MG63 (cell line): ENCODE measurements at regions not wholly inside any gene's neighbourhood (a gene's known extent, or its start where the extent isn't known, plus 50 kb on each side); places are given as distances from the start of the nearest gene placed in this dataset.
"Not testable (repeated sequence)": the region's sequence is repeated elsewhere in the genome, so short reads cannot be mapped to it uniquely, and the experiment has no call there.

Experiments used
- DNase-seq: peaks from one replicate; pipeline ENCODE4 v3.0.0-alpha.2; 2020
- H3K27me3 ChIP-seq: fragments of 250-450 bp; sonication (Bioruptor Pico); 2 replicates; pipeline ENCODE4 v1.5.1; 2020; ENCODE audit warnings: mild to moderate bottlenecking, moderate library complexity
- H3K36me3 ChIP-seq: fragments of 250-450 bp; sonication (Bioruptor Pico); 2 replicates; pipeline ENCODE4 v1.5.1; 2020; ENCODE audit warnings: mild to moderate bottlenecking, moderate library complexity
- H3K4me3 ChIP-seq: fragments of 250-450 bp; sonication (Bioruptor Pico); 2 replicates; pipeline ENCODE4 v1.5.1; 2020; ENCODE audit warnings: mild to moderate bottlenecking, moderate library complexity
- H3K9me3 ChIP-seq: fragments of 250-450 bp; sonication (Bioruptor Pico); 2 replicates; pipeline ENCODE4 v1.5.1; 2020; ENCODE audit warnings: mild to moderate bottlenecking, moderate library complexity

DNA sequence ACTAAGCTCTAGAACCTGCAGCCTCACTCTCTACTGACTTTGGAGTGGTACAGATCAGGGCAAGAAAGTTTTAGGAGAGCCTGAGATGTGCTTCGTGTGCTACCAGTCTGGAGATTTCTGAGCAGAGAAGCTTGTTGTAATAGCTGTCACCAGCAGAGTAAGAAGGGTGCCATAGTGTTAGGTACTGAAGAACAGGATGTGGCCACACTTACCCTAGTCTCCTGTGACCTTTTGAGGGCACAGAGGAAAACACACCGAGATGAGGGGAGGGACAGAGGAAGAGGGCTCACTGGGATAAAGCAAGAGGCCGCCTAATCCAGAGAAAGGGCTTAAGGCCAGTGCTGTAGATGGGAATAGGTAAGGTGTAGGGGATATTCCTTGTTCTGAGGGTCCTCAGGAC, 146.2 kb upstream of the MTPN start:
- H3K27me3 ChIP-seq, result no peaks in the 10 kb centered on the region
- no peaks in the 10 kb centered on the region for H3K9me3 ChIP-seq
- H3K4me3 ChIP-seq, result no peak overlapping the region
- DNase-seq, result no peak
- H3K36me3 ChIP-seq, result no peaks in the 10 kb centered on the region

DNA sequence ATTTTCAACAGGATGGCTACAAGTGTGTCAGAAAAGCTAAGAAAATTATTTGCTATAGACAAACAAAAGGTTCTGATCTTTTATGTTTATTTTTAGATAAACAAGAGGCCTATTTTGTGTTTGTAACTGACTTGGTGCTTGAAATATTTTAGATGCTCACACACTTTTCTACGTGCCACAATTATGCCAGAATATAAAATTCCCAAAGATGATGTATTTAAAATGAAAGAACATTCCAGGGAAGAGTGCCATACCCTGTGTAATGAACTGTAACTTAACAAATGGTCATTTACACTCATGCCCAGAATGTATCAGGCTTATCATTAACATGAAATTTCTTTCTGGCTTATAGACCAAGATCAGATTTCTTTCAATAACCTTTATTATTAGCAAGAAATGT, 144.9 kb upstream of the MTPN start:
- H3K27me3 ChIP-seq, result no peaks in the 10 kb centered on the region
- H3K9me3 ChIP-seq, result no peaks in the 10 kb centered on the region
- H3K4me3 ChIP-seq, result no peak overlapping the region
- H3K36me3 ChIP-seq, result no peaks in the 10 kb centered on the region
- no peak for DNase-seq

GRCh38 chr7:136117539-136117938, 140.4 kb upstream of the MTPN start:
- H3K36me3 ChIP-seq, result no peaks in the 10 kb centered on the region
- H3K9me3 ChIP-seq, result no peaks in the 10 kb centered on the region
- no peaks in the 10 kb centered on the region for H3K27me3 ChIP-seq
- no peak for DNase-seq
- no peak overlapping the region for H3K4me3 ChIP-seq

DNA sequence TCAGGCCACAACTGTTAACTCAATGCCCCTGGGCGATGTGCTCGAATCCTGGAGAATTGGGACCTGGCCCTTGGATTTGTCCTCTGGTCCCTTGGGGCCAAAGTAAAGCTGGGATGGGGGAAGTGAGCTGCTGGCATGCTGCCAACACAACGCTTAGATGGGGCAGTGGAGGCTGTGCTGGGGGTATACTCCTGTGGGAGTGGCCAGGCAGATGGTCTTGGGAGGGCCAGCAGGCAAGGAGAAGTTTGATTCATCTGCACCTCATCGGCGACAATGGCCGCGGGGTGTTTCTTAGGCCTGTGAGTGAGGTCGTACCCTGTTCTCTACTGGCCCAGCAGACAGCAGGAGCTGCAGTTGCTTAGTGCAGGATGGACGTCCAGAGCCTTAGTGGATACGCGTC, 139.0 kb upstream of the MTPN start:
- Histone ChIP-seq H3K27me3 (no peaks in the 10 kb centered on the region), H3K9me3 (no peaks in the 10 kb centered on the region), H3K4me3 (no peak overlapping the region), H3K36me3 (no peaks in the 10 kb centered on the region)
- DNase-seq, result no peak

DNA sequence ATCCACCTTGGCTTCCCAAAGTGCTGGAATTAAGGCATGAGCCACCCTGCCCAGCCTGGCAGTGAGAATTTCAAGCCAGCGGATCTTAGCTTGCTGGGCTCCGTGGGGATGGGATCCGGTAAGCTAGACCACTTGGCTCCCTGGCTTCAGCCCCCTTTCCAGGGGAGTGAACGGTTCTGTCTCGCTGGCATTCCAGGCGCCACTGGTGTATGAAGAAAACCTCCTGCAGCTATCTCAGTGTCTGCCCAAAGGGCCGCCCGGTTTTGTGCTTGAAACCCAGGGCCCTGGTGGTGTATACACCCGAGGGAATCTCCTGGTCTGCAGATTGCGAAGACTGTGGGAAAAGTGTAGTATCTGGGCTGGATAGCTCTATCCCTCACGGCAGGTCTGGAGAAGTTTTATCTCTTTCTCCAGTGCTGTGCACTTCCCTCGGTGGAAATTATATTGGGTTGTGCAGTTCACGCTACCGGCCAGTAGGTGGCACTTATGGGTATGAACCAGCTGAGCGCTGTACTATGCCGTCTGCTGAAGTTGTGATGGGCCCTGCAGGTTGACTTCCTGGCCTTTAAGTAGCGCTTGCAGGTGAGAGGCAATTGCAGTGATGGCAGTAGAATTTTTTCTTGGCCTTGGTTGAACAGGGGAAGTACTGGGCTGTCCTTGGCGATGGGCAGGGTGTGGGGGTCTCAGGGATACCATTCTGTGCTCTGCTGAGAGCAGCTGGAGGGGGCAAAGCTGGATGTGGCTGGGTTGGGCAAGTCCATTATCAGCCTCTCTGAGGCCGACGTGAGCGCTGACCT, 138.0 kb upstream of the MTPN start:
- H3K36me3 ChIP-seq, result no peaks in the 10 kb centered on the region
- H3K4me3 ChIP-seq, result no peak overlapping the region
- DNase-seq, result peak; percentile 7
- H3K9me3 ChIP-seq, result no peaks in the 10 kb centered on the region
- H3K27me3 ChIP-seq, result no peaks in the 10 kb centered on the region

DNA sequence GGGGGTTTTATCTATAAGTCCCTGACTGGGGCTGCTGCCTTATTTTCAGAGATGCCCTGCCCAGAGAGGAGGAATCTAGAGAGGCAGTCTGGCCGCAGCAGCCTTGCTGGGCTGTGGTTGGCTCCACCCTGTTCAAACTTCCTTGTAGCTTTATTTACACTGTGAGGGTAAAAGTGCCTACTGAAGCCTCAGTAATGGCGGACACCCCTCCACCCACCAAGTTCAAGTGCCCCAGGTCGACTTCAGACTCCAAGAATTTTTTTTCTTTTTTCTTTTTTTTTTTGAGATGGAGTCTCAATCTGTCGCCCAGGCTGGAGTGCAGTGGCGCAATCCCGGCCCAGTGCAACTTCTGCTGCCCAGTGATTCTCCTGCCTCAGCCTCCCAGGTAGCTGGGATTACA, 137.3 kb upstream of the MTPN start:
- not testable (repeated sequence) for H3K4me3 ChIP-seq, H3K27me3 ChIP-seq, DNase-seq, H3K36me3 ChIP-seq, H3K9me3 ChIP-seq

- not testable (repeated sequence) for H3K27me3 ChIP-seq, H3K36me3 ChIP-seq, H3K4me3 ChIP-seq, H3K9me3 ChIP-seq, DNase-seq
These were observed 131.9 kb upstream of the MTPN start for GRCh38 chr7:136109037-136109436.

- Histone ChIP-seq H3K27me3 (no peaks in the 10 kb centered on the region), H3K4me3 (no peak overlapping the region), H3K9me3 (no peaks in the 10 kb centered on the region), H3K36me3 (no peaks in the 10 kb centered on the region)
- DNase-seq, result no peak
These were observed 128.0 kb upstream of the MTPN start for GRCh38 chr7:136105191-136105590.

- H3K9me3 ChIP-seq, result no peaks in the 10 kb centered on the region
- H3K27me3 ChIP-seq, result no peaks in the 10 kb centered on the region
- no peaks in the 10 kb centered on the region for H3K36me3 ChIP-seq
- H3K4me3 ChIP-seq, result no peak overlapping the region
- DNase-seq, result no peak
These were observed 127.1 kb upstream of the MTPN start for GRCh38 chr7:136104269-136104603.

GRCh38 chr7:136103545-136104268, 126.5 kb upstream of the MTPN start:
- H3K9me3 ChIP-seq, result no peaks in the 10 kb centered on the region
- no peak overlapping the region for H3K4me3 ChIP-seq
- H3K27me3 ChIP-seq, result no peaks in the 10 kb centered on the region
- no peak for DNase-seq
- H3K36me3 ChIP-seq, result no peaks in the 10 kb centered on the region

DNA sequence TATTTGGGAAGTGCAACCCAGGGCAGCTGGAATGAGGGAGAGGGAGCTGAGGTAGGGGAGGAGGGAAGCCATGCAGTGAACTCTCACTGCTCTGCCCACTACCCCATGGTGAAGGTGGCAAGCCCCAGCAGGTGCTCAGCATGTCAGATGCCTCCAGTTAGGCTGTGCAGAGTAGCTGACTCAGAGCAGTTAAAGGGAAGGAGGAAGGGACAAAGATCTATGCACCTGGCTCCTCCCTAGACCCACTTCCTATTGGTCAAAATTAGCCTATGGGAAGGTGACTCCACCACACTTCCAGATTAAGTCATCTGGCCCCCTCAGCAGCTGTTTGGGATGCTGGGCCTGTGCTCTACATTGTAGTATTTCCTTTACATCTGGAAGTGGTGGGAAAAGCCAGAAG, 125.7 kb upstream of the MTPN start:
- H3K36me3 ChIP-seq, result no peaks in the 10 kb centered on the region
- no peak overlapping the region for H3K4me3 ChIP-seq
- DNase-seq, result no peak
- no peaks in the 10 kb centered on the region for H3K27me3 ChIP-seq
- no peaks in the 10 kb centered on the region for H3K9me3 ChIP-seq

DNA sequence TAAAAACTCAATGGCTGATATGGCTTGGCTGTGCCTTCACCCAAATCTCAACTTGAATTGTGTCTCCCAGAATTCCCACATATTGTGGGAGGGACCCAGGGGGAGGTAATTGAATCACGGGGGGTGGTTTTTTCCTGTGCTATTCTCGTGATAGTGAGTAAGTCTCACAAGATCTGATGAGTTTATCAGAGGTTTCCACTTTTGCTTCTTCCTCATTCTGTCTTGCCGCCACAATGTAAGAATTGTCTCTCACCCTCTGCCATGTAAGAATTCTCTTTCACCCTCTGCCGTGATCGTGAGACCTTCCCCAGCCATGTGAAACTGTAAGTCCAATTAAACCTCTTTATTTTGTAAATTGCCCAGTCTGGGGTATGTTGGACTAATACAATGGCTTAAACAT, 115.6 kb upstream of the MTPN start:
- H3K9me3 ChIP-seq, H3K27me3 ChIP-seq, DNase-seq, H3K4me3 ChIP-seq, H3K36me3 ChIP-seq: not testable (repeated sequence)

DNA sequence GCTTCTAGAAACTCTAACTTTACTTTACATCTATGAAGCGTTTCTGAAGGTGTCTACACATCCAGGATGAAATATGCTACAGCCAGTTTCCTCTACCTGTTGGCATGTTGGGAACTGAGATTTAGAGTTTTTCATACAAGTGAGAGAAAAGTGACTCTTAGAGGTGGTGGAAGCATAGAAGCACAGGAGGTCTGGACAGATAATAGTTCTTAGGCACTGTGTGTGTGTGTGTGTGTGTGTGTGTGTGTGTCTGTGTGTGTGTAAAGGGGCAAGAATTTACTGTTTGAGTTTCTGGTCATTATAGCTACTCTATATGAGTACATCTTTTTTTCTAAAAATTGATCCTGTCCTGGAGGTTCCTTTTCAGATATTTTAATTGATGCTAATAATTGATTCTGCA, 110.7 kb upstream of the MTPN start:
- Histone ChIP-seq H3K9me3 (no peaks in the 10 kb centered on the region), H3K4me3 (no peak overlapping the region), H3K36me3 (no peaks in the 10 kb centered on the region), H3K27me3 (no peaks in the 10 kb centered on the region)
- no peak for DNase-seq

GRCh38 chr7:136086712-136087111, 109.6 kb upstream of the MTPN start:
- Histone ChIP-seq H3K9me3 (no peaks in the 10 kb centered on the region), H3K36me3 (no peaks in the 10 kb centered on the region), H3K4me3 (peak overlapping the region; percentile 41), H3K27me3 (no peaks in the 10 kb centered on the region)
- DNase-seq, result peak; percentile 65

DNA sequence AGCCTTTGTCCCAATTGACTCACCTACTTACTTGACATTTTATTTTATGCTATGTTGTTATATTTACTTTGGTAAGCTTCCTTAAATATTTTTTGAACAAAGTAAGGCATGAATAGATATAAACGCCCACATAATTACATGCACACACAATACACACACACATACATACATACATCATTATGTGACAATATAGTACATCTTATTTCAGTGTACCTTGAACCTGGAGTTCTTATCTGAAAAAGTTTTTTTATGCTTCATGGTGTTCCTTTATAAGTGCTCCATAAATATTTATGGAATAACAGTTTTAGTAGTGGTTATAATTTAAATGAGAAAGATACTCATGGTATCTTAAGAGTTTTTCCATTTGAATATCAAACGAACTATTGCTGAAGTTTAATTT, 102.8 kb upstream of the MTPN start:
- Histone ChIP-seq H3K4me3 (no peak overlapping the region), H3K36me3 (no peaks in the 10 kb centered on the region), H3K9me3 (no peaks in the 10 kb centered on the region), H3K27me3 (no peaks in the 10 kb centered on the region)
- DNase-seq, result no peak

DNA sequence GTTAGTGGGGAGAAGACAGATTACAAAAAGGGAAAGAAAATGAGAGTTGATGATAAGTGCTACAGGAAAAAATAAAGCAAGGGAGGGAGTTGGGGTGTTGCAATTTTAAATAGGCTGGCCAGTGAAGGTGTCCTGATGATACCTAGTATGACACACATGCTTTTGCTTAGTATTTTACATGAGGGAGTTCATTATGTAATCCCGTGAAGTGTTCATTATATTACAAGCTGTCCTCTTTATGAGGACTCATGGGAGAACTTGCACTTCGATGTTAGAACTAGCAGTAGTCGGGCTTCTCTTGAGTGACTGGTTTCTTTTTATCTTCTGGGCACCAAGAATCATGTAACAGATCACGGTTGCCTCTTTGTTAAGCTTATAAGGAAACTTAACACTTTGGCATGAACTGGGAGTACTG, 102.3 kb upstream of the MTPN start:
- no peak for DNase-seq
- Histone ChIP-seq H3K4me3 (no peak overlapping the region), H3K36me3 (no peaks in the 10 kb centered on the region), H3K27me3 (no peaks in the 10 kb centered on the region), H3K9me3 (no peaks in the 10 kb centered on the region)

DNA sequence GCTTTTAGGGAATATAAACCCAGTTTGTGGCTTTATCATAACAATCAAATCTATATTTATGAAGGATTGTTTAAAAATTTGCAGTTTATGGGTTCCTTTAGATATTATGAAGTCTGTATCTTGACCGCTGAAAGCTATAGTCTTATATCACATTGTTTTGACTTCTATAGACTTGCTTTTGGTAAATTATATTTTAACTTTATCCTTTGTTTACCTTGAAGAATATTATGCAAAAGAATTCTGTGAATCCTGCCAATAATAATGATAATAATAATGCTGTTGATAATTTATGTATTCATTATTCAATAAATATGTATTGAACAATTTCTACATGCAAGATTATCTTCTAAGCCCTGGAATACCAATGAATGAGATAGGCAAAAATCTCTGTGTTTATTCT, 101.9 kb upstream of the MTPN start:
- H3K4me3 ChIP-seq, result no peak overlapping the region
- no peaks in the 10 kb centered on the region for H3K9me3 ChIP-seq
- DNase-seq, result no peak
- no peaks in the 10 kb centered on the region for H3K27me3 ChIP-seq
- H3K36me3 ChIP-seq, result no peaks in the 10 kb centered on the region

DNA sequence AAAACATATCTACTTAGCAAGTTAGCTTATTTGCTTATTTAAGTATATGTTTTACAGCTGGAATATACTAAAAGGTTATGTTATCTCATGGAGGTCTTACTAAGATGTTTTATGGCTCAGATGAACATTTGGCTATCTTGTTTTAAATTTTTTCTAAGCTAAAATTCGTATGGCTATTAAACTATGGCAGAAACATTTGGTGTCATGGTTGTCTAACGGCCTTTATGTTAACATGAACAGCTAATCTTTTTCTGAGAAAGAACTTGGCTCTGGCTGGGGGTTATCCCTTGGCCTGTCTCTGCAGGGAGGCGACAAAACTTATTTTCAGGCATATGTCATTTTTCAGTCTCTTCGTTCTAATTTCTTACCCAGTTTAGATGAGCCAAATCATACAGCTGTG, 101.5 kb upstream of the MTPN start:
- no peak for DNase-seq
- H3K4me3 ChIP-seq, result no peak overlapping the region
- no peaks in the 10 kb centered on the region for H3K9me3 ChIP-seq
- H3K27me3 ChIP-seq, result no peaks in the 10 kb centered on the region
- H3K36me3 ChIP-seq, result no peaks in the 10 kb centered on the region
